GM12878 (cell line): ENCODE measurements at regions not wholly inside any gene's neighbourhood (a gene's known extent, or its start where the extent isn't known, plus 50 kb on each side); places are given as distances from the start of the nearest gene placed in this dataset.

ENCODE experiments used
- ATAC-seq: fragments of 200-7000 bp; cut with Tn5 transposase; 3 replicates; pipeline ENCODE4 v1.9.1; 2020; ENCODE audit warnings: mild to moderate bottlenecking, moderate library complexity
- BruUV-seq: library from RNA; stranded (reverse); fragments of 400-500 nt; replicated peaks from 2 replicates; lab custom pipeline; 2021; lab: Mats Ljungman, UMichigan
- CTCF ChIA-PET: fragments of 300-600 bp; sonication (Branson Sonifier 250); formaldehyde crosslinking; extraction: SDS; loops from one replicate; lab custom pipeline; 2021; ENCODE audit warnings: inconsistent platforms; lab: Yijun Ruan, JAX
- POLR2A ChIA-PET: fragments of 350-600 bp; formaldehyde crosslinking; extraction: SDS; loops from one replicate; lab custom pipeline; 2021; ENCODE audit warnings: inconsistent platforms; lab: Charles Lee
- RAD21 ChIA-PET: fragments of 300-600 bp; sonication (Branson Sonifier 250); formaldehyde crosslinking; loops from one replicate; lab custom pipeline; 2023; ENCODE audit warnings: antibody characterized with exemption; ENCODE audit not compliant: unreplicated experiment; lab: Charles Lee
- SMC1A ChIA-PET: fragments of 300-600 bp; sonication (Branson Sonifier 250); formaldehyde crosslinking; loops from one replicate; lab custom pipeline; 2023; ENCODE audit not compliant: unreplicated experiment, uncharacterized antibody; lab: Charles Lee
- DNase-seq: peaks from one replicate; pipeline ENCODE4 v3.0.0-alpha.2; 2011; ENCODE audit warnings: low read depth, low spot score
- FAIRE-seq: peaks from 3 replicates; lab custom pipeline; 2011; peaks lifted over from hg19 to GRCh38; lab: Jason Lieb, UNC
- H2AFZ ChIP-seq: 2 replicates; pipeline ENCODE4 v1.6.0; 2011; ENCODE audit warnings: low read depth, low read length, control low read depth; ENCODE audit not compliant: control insufficient read depth
- H3K27ac ChIP-seq: 2 replicates; pipeline ENCODE4 v1.5.1; 2011; ENCODE audit warnings: control low read depth; ENCODE audit not compliant: control insufficient read depth, insufficient read depth
- H3K27me3 ChIP-seq, 2 experiments: replicated peaks in 1 of 2; 2 replicates each; pipeline versions ENCODE4 v1.6.0 to v1.6.1; 2011; ENCODE audit warnings: low read length in 1 of 2; ENCODE audit not compliant: control insufficient read depth in 2 of 2, insufficient read depth in 2 of 2
- H3K36me3 ChIP-seq, 2 experiments: 2 replicates each; pipeline ENCODE4 v1.5.1; 2011; ENCODE audit warnings: low read length in 1 of 2; ENCODE audit not compliant: control insufficient read depth in 2 of 2, insufficient read depth in 2 of 2
- H3K4me1 ChIP-seq: 2 replicates; pipeline ENCODE4 v1.6.1; 2011; ENCODE audit warnings: mild to moderate bottlenecking, low read length, moderate library complexity, mixed read lengths; ENCODE audit not compliant: control insufficient read depth, insufficient read depth
- H3K4me2 ChIP-seq: 2 replicates; pipeline ENCODE4 v1.6.0; 2011; ENCODE audit warnings: control low read depth; ENCODE audit not compliant: control insufficient read depth, insufficient read depth
- H3K4me3 ChIP-seq: fragments of 200-600 bp; sonication (generic); 2 replicates; pipeline ENCODE4 v1.5.1; 2016
- H3K79me2 ChIP-seq: 2 replicates; pipeline ENCODE4 v1.6.0; 2011; ENCODE audit warnings: low read length; ENCODE audit not compliant: control insufficient read depth, insufficient read depth
- H3K9ac ChIP-seq: 2 replicates; pipeline ENCODE4 v1.8.0; 2011; ENCODE audit warnings: low read length, control low read depth, mixed read lengths; ENCODE audit not compliant: control insufficient read depth, insufficient read depth
- H3K9me3 ChIP-seq: replicated peaks from 3 replicates; pipeline ENCODE4 v1.5.1; 2011; ENCODE audit warnings: mild to moderate bottlenecking, low read length; ENCODE audit not compliant: control insufficient read depth, insufficient read depth
- H4K20me1 ChIP-seq: 2 replicates; pipeline ENCODE4 v1.6.0; 2011; ENCODE audit not compliant: control insufficient read depth, insufficient read depth
- BACH1 ChIP-seq: fragments of 450-650 bp; IDR thresholded peaks from 2 replicates; pipeline ENCODE4 v1.6.1; 2017; ENCODE audit warnings: mild to moderate bottlenecking, borderline replicate concordance
- BRCA1 ChIP-seq: IDR thresholded peaks from 2 replicates; pipeline ENCODE4 v1.6.1; 2011; ENCODE audit warnings: low read depth, low read length, improper control_type of control experiment
- FOXK2 ChIP-seq: fragments of 450-650 bp; IDR thresholded peaks from 2 replicates; pipeline ENCODE4 v1.6.1; 2017; ENCODE audit warnings: mild to moderate bottlenecking, moderate library complexity
- HDAC6 ChIP-seq: fragments of 200-600 bp; sonication (generic); IDR thresholded peaks from one replicate; pipeline ENCODE4 v1.8.0; 2017; ENCODE audit warnings: antibody characterized with exemption; ENCODE audit not compliant: unreplicated experiment
- KAT2A ChIP-seq: conservative IDR thresholded peaks from 2 replicates; pipeline ENCODE4 v1.6.1; 2011; ENCODE audit warnings: low read depth, low read length; ENCODE audit not compliant: control insufficient read depth
- KLF5 ChIP-seq: fragments of 450-650 bp; IDR thresholded peaks from 2 replicates; pipeline ENCODE4 v1.6.1; 2014; ENCODE audit warnings: mild to moderate bottlenecking; ENCODE audit not compliant: partially characterized antibody
- MTA2 ChIP-seq: fragments of 450-650 bp; IDR thresholded peaks from 2 replicates; pipeline ENCODE4 v1.6.1; 2016; ENCODE audit warnings: low read depth, mild to moderate bottlenecking, moderate library complexity
- NR2F1 ChIP-seq: fragments of 450-650 bp; conservative IDR thresholded peaks from 2 replicates; pipeline ENCODE4 v1.6.1; 2017; ENCODE audit warnings: mild to moderate bottlenecking
- PML ChIP-seq: IDR thresholded peaks from 2 replicates; pipeline ENCODE4 v1.6.1; 2012; ENCODE audit warnings: low read length, inconsistent platforms
- RUNX3 ChIP-seq: IDR thresholded peaks from 2 replicates; pipeline ENCODE4 v1.6.1; 2012; ENCODE audit warnings: low read length, inconsistent platforms
- SUZ12 ChIP-seq: fragments of 200-600 bp; sonication (generic); IDR thresholded peaks from one replicate; pipeline ENCODE4 v1.6.1; 2018; ENCODE audit warnings: antibody characterized with exemption, mild to moderate bottlenecking; ENCODE audit not compliant: unreplicated experiment
- TARDBP ChIP-seq: IDR thresholded peaks from 2 replicates; pipeline ENCODE4 v1.6.1; 2016; ENCODE audit warnings: borderline replicate concordance
- TCF12 ChIP-seq: IDR thresholded peaks from 2 replicates; pipeline ENCODE4 v1.6.1; 2011; ENCODE audit warnings: low read depth, mild to moderate bottlenecking, low read length
- ZNF687 ChIP-seq: fragments of 450-650 bp; IDR thresholded peaks from 2 replicates; pipeline ENCODE4 v1.6.1; 2017; ENCODE audit warnings: mild to moderate bottlenecking, moderate library complexity
- WGBS: methylation state at CpG from one replicate; pipeline ENCODE4 v1.1.6; 2016; ENCODE audit warnings: low lambda C conversion rate; ENCODE audit not compliant: insufficient replicate concordance, insufficient coverage; ENCODE audit errors: missing lambda C conversion rate; 5-methylcytosine and 5-hydroxymethylcytosine counted together
- in situ Hi-C: fragments of 300-500 bp; cut with MboI; formaldehyde crosslinking; loops from 9 replicates; pipeline ENCODE4 v1.14.3; 2018; ENCODE audit warnings: mixed read lengths
- intact Hi-C: fragments of 100-400 bp; cut with micrococcal nuclease; formaldehyde crosslinking; loops from one replicate; pipeline ENCODE4 v1.14.2; 2022; ENCODE audit not compliant: unreplicated experiment
- TF ChIP-seq, protein P1 (sequence below): IDR thresholded peaks from 2 replicates; pipeline ENCODE4 v1.6.1; 2011; ENCODE audit warnings: low read depth, low read length, improper control_type of control experiment, borderline replicate concordance
- TF ChIP-seq, protein P2 (sequence below): IDR thresholded peaks from 2 replicates; pipeline ENCODE4 v1.6.1; 2012; ENCODE audit warnings: low read length, inconsistent platforms
- TF ChIP-seq, protein P3 (sequence below): IDR thresholded peaks from 2 replicates; pipeline ENCODE4 v1.6.1; 2012; ENCODE audit warnings: mild to moderate bottlenecking, low read depth, low read length

GRCh38 chr9:86541014-86541570, 186.9 kb upstream of the TUT7 start:
- no peak for DNase-seq
- Histone ChIP-seq H3K79me2 (no peaks in the 10 kb centered on the region), H3K27me3 (no peaks in the 10 kb centered on the region), H3K4me2 (no peak overlapping the region), H2AFZ (no peak overlapping the region), H4K20me1 (no peaks in the 10 kb centered on the region), H3K27ac (no peak overlapping the region), H3K36me3 (no peaks in the 10 kb centered on the region), H3K9me3 (no peaks in the 10 kb centered on the region), H3K4me1 (no peaks in the 10 kb centered on the region), H3K9ac (no peak overlapping the region), H3K4me3 (no peak overlapping the region)
- 3% methylated on average over 2 of the region's 2 CpGs for WGBS
- RAD21 ChIA-PET: no interaction called here
- POLR2A ChIA-PET: no interaction called here
- no TSS peak for BruUV-seq
- SMC1A ChIA-PET: interaction anchor here (0.8 kb wide), 1 partner anchor 55 kb away, joined by 3 read pairs; no protein-coding TSS in a partner anchor
- intact Hi-C loops (no loop called here), in situ Hi-C loops (no loop called here)
- CTCF ChIA-PET: no interaction called here
- FAIRE-seq: no peak
- no peak for ATAC-seq
- TF ChIP-seq KAT2A (no peak), HDAC6 (no peak), RUNX3 (no peak), MTA2 (no peak), FOXK2 (no peak), TCF12 (no peak), TARDBP (no peak), BACH1 (no peak), BRCA1 (no peak), NR2F1 (no peak), PML (no peak), KLF5 (no peak), SUZ12 (no peak), ZNF687 (no peak)
- TF ChIP-seq, protein P1, sequence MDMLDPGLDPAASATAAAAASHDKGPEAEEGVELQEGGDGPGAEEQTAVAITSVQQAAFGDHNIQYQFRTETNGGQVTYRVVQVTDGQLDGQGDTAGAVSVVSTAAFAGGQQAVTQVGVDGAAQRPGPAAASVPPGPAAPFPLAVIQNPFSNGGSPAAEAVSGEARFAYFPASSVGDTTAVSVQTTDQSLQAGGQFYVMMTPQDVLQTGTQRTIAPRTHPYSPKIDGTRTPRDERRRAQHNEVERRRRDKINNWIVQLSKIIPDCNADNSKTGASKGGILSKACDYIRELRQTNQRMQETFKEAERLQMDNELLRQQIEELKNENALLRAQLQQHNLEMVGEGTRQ: no peak
- TF ChIP-seq, protein P2, sequence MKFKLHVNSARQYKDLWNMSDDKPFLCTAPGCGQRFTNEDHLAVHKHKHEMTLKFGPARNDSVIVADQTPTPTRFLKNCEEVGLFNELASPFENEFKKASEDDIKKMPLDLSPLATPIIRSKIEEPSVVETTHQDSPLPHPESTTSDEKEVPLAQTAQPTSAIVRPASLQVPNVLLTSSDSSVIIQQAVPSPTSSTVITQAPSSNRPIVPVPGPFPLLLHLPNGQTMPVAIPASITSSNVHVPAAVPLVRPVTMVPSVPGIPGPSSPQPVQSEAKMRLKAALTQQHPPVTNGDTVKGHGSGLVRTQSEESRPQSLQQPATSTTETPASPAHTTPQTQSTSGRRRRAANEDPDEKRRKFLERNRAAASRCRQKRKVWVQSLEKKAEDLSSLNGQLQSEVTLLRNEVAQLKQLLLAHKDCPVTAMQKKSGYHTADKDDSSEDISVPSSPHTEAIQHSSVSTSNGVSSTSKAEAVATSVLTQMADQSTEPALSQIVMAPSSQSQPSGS: no peak
- TF ChIP-seq, protein P3, sequence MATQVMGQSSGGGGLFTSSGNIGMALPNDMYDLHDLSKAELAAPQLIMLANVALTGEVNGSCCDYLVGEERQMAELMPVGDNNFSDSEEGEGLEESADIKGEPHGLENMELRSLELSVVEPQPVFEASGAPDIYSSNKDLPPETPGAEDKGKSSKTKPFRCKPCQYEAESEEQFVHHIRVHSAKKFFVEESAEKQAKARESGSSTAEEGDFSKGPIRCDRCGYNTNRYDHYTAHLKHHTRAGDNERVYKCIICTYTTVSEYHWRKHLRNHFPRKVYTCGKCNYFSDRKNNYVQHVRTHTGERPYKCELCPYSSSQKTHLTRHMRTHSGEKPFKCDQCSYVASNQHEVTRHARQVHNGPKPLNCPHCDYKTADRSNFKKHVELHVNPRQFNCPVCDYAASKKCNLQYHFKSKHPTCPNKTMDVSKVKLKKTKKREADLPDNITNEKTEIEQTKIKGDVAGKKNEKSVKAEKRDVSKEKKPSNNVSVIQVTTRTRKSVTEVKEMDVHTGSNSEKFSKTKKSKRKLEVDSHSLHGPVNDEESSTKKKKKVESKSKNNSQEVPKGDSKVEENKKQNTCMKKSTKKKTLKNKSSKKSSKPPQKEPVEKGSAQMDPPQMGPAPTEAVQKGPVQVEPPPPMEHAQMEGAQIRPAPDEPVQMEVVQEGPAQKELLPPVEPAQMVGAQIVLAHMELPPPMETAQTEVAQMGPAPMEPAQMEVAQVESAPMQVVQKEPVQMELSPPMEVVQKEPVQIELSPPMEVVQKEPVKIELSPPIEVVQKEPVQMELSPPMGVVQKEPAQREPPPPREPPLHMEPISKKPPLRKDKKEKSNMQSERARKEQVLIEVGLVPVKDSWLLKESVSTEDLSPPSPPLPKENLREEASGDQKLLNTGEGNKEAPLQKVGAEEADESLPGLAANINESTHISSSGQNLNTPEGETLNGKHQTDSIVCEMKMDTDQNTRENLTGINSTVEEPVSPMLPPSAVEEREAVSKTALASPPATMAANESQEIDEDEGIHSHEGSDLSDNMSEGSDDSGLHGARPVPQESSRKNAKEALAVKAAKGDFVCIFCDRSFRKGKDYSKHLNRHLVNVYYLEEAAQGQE: no peak
